Activated naive CD4-positive, alpha-beta T cell treated with anti-CD3 and anti-CD28 coated beads for 36 hours (primary cell): ENCODE measurements at regions not wholly inside any gene's neighbourhood (a gene's known extent, or its start where the extent isn't known, plus 50 kb on each side); places are given as distances from the start of the nearest gene placed in this dataset.

ENCODE experiments used
- CTCF ChIA-PET: fragments of 350-600 bp; sonication (Branson Sonifier 250); formaldehyde crosslinking; loops from one replicate; lab custom pipeline; 2021; ENCODE audit warnings: antibody characterized with exemption; lab: Charles Lee
- DNase-seq: peaks from one replicate; pipeline ENCODE4 v3.0.0-alpha.2; 2020
- H3K27ac Mint-ChIP-seq: one replicate; pipeline ENCODE4 v1.8.0; 2021; ENCODE audit warnings: mild to moderate bottlenecking, mixed read lengths
- H3K27me3 Mint-ChIP-seq: one replicate; pipeline ENCODE4 v1.8.0; 2021; ENCODE audit warnings: low read depth, mixed read lengths
- H3K36me3 Mint-ChIP-seq: one replicate; pipeline ENCODE4 v1.8.0; 2021; ENCODE audit warnings: low read depth, mixed read lengths
- H3K4me1 Mint-ChIP-seq: one replicate; pipeline ENCODE4 v1.8.0; 2021; ENCODE audit warnings: low read depth, mixed read lengths
- H3K4me3 Mint-ChIP-seq: one replicate; pipeline ENCODE4 v1.8.0; 2021; ENCODE audit warnings: mild to moderate bottlenecking, moderate library complexity, mixed read lengths
- H3K9me3 Mint-ChIP-seq: one replicate; pipeline ENCODE4 v1.8.0; 2021; ENCODE audit warnings: mixed read lengths
- intact Hi-C: fragments of 100-400 bp; cut with micrococcal nuclease; formaldehyde crosslinking; loops from one replicate; pipeline ENCODE4 v1.15.1; 2023

GRCh38 chr5:27479859-27480258 is 441.5 kb upstream of the CDH9 start:
- peaks cover 17% of the 10 kb centered on the region for H3K9me3 Mint-ChIP-seq
- no peak overlapping the region for H3K4me3 Mint-ChIP-seq
- H3K27me3 Mint-ChIP-seq = no peaks in the 10 kb centered on the region
- H3K36me3 Mint-ChIP-seq = no peaks in the 10 kb centered on the region
- intact Hi-C loops = no loop called here
- no peak overlapping the region for H3K27ac Mint-ChIP-seq
- CTCF ChIA-PET = no interaction called here
- no peaks in the 10 kb centered on the region for H3K4me1 Mint-ChIP-seq
- no peak for DNase-seq

DNA sequence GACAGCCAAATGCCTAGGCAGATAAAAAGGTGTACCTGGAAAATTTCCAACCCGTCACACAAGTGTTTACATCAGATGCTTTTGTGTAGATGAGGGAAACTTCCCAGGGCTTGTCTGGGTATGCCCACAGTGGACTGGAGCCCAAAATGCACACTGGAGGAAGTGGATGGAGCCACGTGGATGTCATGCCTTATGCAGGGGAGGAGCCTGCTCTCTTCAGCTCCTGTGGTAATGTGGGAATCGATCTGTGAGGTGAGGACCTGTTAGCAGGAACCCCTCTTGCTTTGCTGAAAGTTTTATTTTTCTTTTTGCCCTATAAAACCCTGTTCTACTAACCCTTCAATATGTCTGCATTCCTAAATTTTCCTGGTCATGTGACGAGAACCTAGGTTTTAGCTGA is 439.2 kb upstream of the CDH9 start:
- no peak overlapping the region for H3K27ac Mint-ChIP-seq
- no peaks in the 10 kb centered on the region for H3K4me1 Mint-ChIP-seq
- peaks cover 17% of the 10 kb centered on the region for H3K9me3 Mint-ChIP-seq
- H3K36me3 Mint-ChIP-seq = no peaks in the 10 kb centered on the region
- no peak overlapping the region for H3K4me3 Mint-ChIP-seq
- CTCF ChIA-PET = no interaction called here
- H3K27me3 Mint-ChIP-seq = no peaks in the 10 kb centered on the region
- no peak for DNase-seq
- intact Hi-C loops = no loop called here

DNA sequence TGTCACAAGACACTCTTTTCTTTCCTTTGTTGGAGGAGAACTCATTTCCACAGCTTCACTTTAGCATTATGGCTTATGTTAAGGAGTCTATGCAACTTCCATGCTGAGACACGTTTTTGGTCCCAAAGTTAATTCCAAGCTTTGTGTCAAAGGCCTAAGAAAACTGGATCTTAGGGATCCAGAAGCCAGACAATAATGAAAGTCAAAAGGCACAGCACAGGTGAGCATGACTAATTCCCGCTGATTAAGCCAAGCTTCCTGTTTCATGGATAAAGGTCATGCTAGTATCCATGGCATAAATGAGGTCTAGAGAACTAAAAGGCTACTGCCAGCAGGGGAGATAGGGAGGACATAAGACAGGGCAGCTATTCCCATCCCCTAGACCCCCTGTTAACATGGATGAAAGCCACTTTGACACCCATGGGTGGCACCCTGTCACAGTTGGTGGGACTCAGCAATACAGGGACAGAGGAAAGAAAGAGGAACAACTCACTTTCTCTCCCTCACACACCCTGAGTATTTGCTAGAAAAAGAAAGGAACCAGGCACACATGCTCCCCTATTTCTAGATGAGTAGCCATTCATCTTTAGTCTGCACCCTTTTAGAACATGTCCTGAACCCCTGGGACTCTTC is 438.1 kb upstream of the CDH9 start:
- Mint-ChIP-seq H3K4me1 (no peaks in the 10 kb centered on the region), H3K36me3 (no peaks in the 10 kb centered on the region), H3K9me3 (peaks cover 17% of the 10 kb centered on the region), H3K4me3 (no peak overlapping the region), H3K27ac (no peak overlapping the region), H3K27me3 (no peaks in the 10 kb centered on the region)
- DNase-seq = no peak
- CTCF ChIA-PET = no interaction called here
- intact Hi-C loops = no loop called here

DNA sequence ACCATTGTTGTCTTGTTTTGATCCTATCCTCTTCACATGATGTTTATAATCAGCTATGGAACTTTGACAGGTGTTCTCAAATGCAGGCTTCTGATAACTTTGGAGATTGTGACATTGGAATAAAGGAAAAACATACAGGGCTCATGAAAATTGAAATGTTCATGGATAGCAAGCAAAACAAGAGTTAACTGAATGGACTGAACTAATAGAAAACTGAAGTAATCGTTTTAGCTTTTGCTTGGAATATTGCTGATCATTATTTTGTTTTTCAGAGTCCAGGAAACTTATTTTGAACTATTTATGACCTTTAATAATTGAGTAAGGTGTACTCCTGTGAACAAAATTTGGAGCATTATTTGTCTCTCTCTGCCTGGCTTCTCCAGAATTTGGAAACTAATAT is 436.7 kb upstream of the CDH9 start:
- CTCF ChIA-PET = no interaction called here
- no peaks in the 10 kb centered on the region for H3K36me3 Mint-ChIP-seq
- peaks cover 16% of the 10 kb centered on the region for H3K9me3 Mint-ChIP-seq
- intact Hi-C loops = no loop called here
- no peak for DNase-seq
- H3K27ac Mint-ChIP-seq = no peak overlapping the region
- H3K4me3 Mint-ChIP-seq = no peak overlapping the region
- H3K4me1 Mint-ChIP-seq = no peaks in the 10 kb centered on the region
- H3K27me3 Mint-ChIP-seq = no peaks in the 10 kb centered on the region

DNA sequence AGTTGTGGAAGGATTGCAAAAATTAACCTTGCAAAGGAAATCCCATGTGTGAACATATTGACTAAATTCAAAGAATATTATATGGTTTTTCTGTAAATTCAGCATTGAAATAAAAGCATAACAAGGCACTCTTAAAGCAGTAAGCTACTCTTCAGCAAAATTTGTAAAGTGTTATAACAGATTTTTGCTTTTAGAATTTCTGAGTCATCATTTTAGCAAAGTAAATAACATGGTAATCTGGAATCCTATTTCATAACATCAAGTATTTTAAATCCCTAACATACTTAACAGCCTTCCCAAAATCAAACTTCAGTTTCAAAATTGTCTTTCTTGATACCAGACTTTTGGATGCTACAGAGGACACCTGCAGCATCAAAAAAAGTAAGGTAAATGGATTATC is 436.0 kb upstream of the CDH9 start:
- H3K36me3 Mint-ChIP-seq = no peaks in the 10 kb centered on the region
- H3K27ac Mint-ChIP-seq = no peak overlapping the region
- H3K4me3 Mint-ChIP-seq = no peak overlapping the region
- H3K9me3 Mint-ChIP-seq = peaks cover 16% of the 10 kb centered on the region
- CTCF ChIA-PET = interaction anchor here (0.6 kb wide), 1 partner anchor 369 kb away, joined by 4 read pairs; no protein-coding TSS in a partner anchor
- no peaks in the 10 kb centered on the region for H3K27me3 Mint-ChIP-seq
- no peaks in the 10 kb centered on the region for H3K4me1 Mint-ChIP-seq
- no peak for DNase-seq
- intact Hi-C loops = no loop called here

GRCh38 chr5:27474047-27474309 is 435.6 kb upstream of the CDH9 start:
- H3K27me3 Mint-ChIP-seq = no peaks in the 10 kb centered on the region
- CTCF ChIA-PET = no interaction called here
- DNase-seq = no peak
- H3K27ac Mint-ChIP-seq = no peak overlapping the region
- H3K4me3 Mint-ChIP-seq = no peak overlapping the region
- no peaks in the 10 kb centered on the region for H3K36me3 Mint-ChIP-seq
- H3K4me1 Mint-ChIP-seq = no peaks in the 10 kb centered on the region
- intact Hi-C loops = no loop called here
- peaks cover 15% of the 10 kb centered on the region for H3K9me3 Mint-ChIP-seq

DNA sequence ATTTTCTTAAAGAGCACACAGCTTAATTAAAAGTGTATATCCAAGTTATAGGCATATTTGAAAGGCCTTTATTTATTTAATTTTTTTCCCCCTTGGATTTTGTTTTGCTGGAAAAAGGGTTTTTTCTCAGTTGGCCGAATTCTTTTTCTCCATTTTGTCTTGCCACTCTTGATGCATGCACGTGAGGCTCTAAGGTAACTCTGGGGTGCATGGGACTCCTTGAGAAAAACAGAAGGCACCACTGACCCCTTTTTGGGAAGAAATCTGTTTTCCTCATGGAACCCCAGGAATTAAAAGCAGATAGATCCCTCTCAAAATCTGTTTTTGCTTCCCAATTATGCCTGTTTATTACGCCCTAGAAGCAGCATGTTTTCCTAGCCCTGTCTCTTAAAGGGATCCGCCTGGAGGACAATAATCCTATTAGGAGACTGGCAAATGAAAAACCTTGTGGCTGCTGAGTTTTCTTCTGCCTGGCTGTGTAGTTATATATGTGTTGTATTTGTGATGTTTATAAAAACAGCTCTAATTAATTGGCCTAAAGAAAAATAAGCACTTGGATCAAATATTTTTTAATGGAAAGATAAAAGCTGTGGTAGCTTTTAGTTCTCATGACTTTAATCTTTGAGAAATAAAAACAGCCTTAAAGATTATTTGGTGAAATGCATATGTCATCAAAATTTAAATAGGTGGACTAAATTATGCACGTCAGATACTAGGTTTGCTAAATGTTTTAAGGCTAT is 435.1 kb upstream of the CDH9 start:
- Mint-ChIP-seq H3K9me3 (peaks cover 14% of the 10 kb centered on the region), H3K27ac (no peak overlapping the region), H3K27me3 (no peaks in the 10 kb centered on the region), H3K4me3 (no peak overlapping the region), H3K4me1 (no peaks in the 10 kb centered on the region), H3K36me3 (no peaks in the 10 kb centered on the region)
- CTCF ChIA-PET = no interaction called here
- intact Hi-C loops = no loop called here
- no peak for DNase-seq

DNA sequence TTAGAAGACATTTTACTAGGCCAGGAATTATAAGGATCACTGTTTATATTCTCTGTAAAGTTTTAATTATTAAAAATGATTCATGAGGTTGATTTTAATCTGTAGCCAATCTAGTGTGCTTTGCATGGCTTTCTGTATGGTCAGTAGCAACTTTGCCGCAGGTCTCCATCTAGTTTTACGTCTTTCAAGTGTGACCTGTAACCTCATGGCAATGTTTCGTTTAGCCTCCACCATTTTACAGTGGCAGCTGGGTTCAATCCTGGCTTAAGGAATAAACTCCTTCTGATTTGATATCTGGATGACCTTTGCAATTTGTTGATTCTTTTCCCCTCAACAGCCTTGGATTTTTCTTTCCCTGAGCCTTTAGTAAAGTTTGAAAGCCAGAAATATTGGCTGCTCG is 434.5 kb upstream of the CDH9 start:
- H3K4me3 Mint-ChIP-seq = no peak overlapping the region
- H3K36me3 Mint-ChIP-seq = no peaks in the 10 kb centered on the region
- CTCF ChIA-PET = interaction anchor here (0.6 kb wide), 1 partner anchor 8 kb away, joined by 3 read pairs; no protein-coding TSS in a partner anchor
- no peak overlapping the region for H3K27ac Mint-ChIP-seq
- no peaks in the 10 kb centered on the region for H3K27me3 Mint-ChIP-seq
- no peak for DNase-seq
- peaks cover 11% of the 10 kb centered on the region for H3K9me3 Mint-ChIP-seq
- intact Hi-C loops = no loop called here
- H3K4me1 Mint-ChIP-seq = no peaks in the 10 kb centered on the region

- intact Hi-C loops = no loop called here
- CTCF ChIA-PET = interaction anchor here (0.6 kb wide), 1 partner anchor 8 kb away, joined by 3 read pairs; no protein-coding TSS in a partner anchor
- H3K27me3 Mint-ChIP-seq = no peaks in the 10 kb centered on the region
- H3K4me1 Mint-ChIP-seq = no peaks in the 10 kb centered on the region
- H3K4me3 Mint-ChIP-seq = no peak overlapping the region
- peaks cover 13% of the 10 kb centered on the region for H3K9me3 Mint-ChIP-seq
- DNase-seq = peak; percentile 22
- no peaks in the 10 kb centered on the region for H3K36me3 Mint-ChIP-seq
- peak overlapping the region; percentile 63 for H3K27ac Mint-ChIP-seq
Measured at GRCh38 chr5:27472000-27472763, 433.8 kb upstream of the CDH9 start.

- intact Hi-C loops = no loop called here
- Mint-ChIP-seq H3K4me1 (no peaks in the 10 kb centered on the region), H3K4me3 (no peak overlapping the region), H3K27ac (no peak overlapping the region), H3K9me3 (peaks cover 5% of the 10 kb centered on the region), H3K36me3 (no peaks in the 10 kb centered on the region), H3K27me3 (no peaks in the 10 kb centered on the region)
- CTCF ChIA-PET = no interaction called here
- no peak for DNase-seq
Measured at GRCh38 chr5:27466959-27467358, 428.6 kb upstream of the CDH9 start.

DNA sequence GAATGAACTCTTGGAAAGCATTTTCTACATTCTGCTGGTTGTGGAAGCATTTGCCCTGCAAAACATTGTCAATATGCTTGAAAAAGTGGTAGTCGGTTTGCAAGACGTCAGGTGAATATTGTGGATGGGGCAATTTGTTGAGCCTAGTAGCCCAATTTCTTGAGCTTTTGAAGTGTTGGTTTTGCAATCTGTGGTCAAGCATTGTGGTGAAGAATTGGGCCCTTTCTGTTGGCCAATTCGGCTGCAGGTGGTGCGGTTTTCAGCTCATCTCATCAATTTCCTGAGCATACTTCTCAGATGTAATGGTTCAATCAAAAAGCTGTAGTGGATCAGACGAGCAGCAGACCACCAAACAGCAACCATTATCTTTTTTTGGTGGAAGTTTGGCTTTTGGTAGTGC is 426.8 kb upstream of the CDH9 start:
- Mint-ChIP-seq H3K27ac (no peak overlapping the region), H3K27me3 (no peaks in the 10 kb centered on the region), H3K36me3 (no peaks in the 10 kb centered on the region), H3K4me1 (no peaks in the 10 kb centered on the region), H3K9me3 (peaks cover 5% of the 10 kb centered on the region), H3K4me3 (no peak overlapping the region)
- DNase-seq = no peak
- CTCF ChIA-PET = no interaction called here
- intact Hi-C loops = no loop called here

DNA sequence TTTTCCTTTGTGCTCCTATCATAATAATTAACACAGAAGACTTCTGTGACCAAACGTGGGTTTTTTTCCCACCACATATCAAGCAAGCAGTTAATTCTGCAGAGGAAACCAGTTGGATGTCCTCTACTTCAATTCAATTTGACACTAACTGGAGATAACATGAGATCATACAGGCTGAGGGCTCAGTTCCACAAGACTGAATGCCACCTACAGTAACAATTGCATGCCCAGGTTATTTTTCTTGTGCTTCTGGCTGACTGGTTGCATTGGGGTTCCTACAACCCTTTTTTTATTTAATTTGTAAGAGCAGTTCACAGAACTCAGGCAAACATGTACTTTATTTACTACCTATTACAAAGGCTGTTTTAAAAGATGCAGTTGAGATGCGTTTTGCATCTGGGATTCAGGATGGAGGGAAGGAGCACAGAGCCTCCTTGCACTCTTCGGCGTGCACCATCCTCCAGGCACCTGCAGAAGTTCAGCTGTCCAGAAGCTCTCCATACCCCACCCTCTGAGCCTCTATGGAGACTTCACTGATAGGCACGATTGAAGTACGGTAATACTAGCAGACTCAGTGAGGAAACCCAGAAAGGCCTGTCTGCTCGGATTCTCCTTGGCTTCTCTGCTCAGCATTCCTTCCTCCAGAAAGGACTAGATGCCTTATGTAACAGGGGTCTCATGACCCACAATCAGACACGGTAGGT is 425.2 kb upstream of the CDH9 start:
- Mint-ChIP-seq H3K36me3 (no peaks in the 10 kb centered on the region), H3K27ac (no peak overlapping the region), H3K4me1 (no peaks in the 10 kb centered on the region), H3K27me3 (no peaks in the 10 kb centered on the region), H3K4me3 (no peak overlapping the region), H3K9me3 (peaks cover 6% of the 10 kb centered on the region)
- CTCF ChIA-PET = no interaction called here
- DNase-seq = no peak
- intact Hi-C loops = no loop called here
